SU-DHL-6 (cell line): ENCODE measurements at regions not wholly inside any gene's neighbourhood (a gene's known extent, or its start where the extent isn't known, plus 50 kb on each side); places are given as distances from the start of the nearest gene placed in this dataset.

Source experiments
- EZH2phosphoT487 ChIP-seq: fragments of 200-600 bp; sonication (generic), shearing (Covaris generic); conservative IDR thresholded peaks from 2 replicates; pipeline ENCODE4 v1.6.1; 2018; ENCODE audit warnings: mild to moderate bottlenecking, antibody characterized with exemption, low read length, moderate library complexity, mixed read lengths
- TF ChIP-seq, protein P1 (sequence below): fragments of 200-600 bp; sonication (generic); IDR thresholded peaks from one replicate; pipeline ENCODE4 v1.5.1; 2017; ENCODE audit warnings: antibody characterized with exemption, mild to moderate bottlenecking, low read length, moderate library complexity; ENCODE audit not compliant: insufficient read depth, poor library complexity, severe bottlenecking

DNA sequence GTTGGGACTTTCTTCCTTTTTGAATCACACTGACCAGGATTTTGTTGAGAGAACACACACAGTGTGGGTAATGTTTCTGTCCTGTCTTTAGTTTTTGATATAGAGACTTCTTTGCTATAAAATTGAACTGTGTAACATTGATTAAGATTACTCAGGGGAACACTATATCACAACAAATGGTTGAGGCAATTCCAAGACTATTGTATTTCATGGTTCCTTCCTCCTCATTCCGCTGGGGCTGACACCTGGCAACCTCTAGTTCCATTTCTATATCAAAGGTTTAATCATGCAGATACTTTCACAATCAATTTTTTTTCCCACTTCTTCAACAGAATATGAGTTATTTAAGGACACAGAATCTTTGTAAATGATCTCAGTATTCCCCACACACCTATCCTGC lies 182.2 kb downstream of the TAF11L14 start:
- no peak for TF ChIP-seq EZH2phosphoT487
- TF ChIP-seq, protein P1, sequence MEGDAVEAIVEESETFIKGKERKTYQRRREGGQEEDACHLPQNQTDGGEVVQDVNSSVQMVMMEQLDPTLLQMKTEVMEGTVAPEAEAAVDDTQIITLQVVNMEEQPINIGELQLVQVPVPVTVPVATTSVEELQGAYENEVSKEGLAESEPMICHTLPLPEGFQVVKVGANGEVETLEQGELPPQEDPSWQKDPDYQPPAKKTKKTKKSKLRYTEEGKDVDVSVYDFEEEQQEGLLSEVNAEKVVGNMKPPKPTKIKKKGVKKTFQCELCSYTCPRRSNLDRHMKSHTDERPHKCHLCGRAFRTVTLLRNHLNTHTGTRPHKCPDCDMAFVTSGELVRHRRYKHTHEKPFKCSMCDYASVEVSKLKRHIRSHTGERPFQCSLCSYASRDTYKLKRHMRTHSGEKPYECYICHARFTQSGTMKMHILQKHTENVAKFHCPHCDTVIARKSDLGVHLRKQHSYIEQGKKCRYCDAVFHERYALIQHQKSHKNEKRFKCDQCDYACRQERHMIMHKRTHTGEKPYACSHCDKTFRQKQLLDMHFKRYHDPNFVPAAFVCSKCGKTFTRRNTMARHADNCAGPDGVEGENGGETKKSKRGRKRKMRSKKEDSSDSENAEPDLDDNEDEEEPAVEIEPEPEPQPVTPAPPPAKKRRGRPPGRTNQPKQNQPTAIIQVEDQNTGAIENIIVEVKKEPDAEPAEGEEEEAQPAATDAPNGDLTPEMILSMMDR, result no peak
